BJ (cell line): ENCODE measurements at regions not wholly inside any gene's neighbourhood (a gene's known extent, or its start where the extent isn't known, plus 50 kb on each side); places are given as distances from the start of the nearest gene placed in this dataset.

Experiments
- CTCF ChIA-PET: fragments of 350-600 bp; formaldehyde crosslinking; extraction: SDS; loops from one replicate; lab custom pipeline; 2021; ENCODE audit warnings: antibody characterized with exemption, inconsistent platforms; lab: Yijun Ruan, JAX
- POLR2A ChIA-PET: fragments of 300-600 bp; sonication (Branson Sonifier 250); formaldehyde crosslinking; extraction: SDS; loops from one replicate; lab custom pipeline; 2021; ENCODE audit warnings: antibody characterized with exemption; lab: Charles Lee
- DNase-seq: peaks from one replicate; pipeline ENCODE4 v3.0.0-alpha.2; 2011; ENCODE audit warnings: low read depth
- H3K27me3 ChIP-seq: 2 replicates; pipeline ENCODE4 v1.6.0; 2011; ENCODE audit warnings: low read length; ENCODE audit not compliant: control insufficient read depth, insufficient read depth
- H3K36me3 ChIP-seq: 2 replicates; pipeline ENCODE4 v1.5.1; 2011; ENCODE audit warnings: low read length; ENCODE audit not compliant: control insufficient read depth, insufficient read depth
- H3K4me3 ChIP-seq: 2 replicates; pipeline ENCODE4 v1.5.1; 2011; ENCODE audit warnings: low read depth, mild to moderate bottlenecking, control low read depth, low read length
- TF ChIP-seq, protein P1 (sequence below): IDR thresholded peaks from 2 replicates; pipeline ENCODE4 v1.5.1; 2011; ENCODE audit warnings: low read depth, mild to moderate bottlenecking, control low read depth, inconsistent platforms, low read length, moderate library complexity; ENCODE audit not compliant: insufficient read depth

DNA sequence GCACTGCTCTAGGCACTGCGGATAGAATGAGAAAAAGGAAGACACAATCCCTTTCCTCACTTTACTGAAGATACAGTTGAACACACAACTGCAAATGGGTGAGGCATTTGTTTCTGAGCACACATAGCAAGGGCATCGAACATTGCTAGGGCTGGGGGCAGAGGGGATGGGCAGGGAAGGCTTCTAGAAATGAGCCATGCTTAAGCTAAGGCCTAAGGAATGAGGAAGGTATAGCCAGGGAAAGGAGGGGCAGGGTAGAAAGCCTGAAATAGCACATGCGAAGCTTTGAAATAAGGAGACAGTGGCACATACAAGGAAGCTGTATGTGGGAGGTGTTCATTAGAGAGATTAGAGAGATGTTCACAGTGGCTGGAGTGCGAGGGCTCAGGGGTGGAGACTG lies 92.7 kb downstream of the KIF4B start:
- DNase-seq: no peak
- TF ChIP-seq, protein P1, sequence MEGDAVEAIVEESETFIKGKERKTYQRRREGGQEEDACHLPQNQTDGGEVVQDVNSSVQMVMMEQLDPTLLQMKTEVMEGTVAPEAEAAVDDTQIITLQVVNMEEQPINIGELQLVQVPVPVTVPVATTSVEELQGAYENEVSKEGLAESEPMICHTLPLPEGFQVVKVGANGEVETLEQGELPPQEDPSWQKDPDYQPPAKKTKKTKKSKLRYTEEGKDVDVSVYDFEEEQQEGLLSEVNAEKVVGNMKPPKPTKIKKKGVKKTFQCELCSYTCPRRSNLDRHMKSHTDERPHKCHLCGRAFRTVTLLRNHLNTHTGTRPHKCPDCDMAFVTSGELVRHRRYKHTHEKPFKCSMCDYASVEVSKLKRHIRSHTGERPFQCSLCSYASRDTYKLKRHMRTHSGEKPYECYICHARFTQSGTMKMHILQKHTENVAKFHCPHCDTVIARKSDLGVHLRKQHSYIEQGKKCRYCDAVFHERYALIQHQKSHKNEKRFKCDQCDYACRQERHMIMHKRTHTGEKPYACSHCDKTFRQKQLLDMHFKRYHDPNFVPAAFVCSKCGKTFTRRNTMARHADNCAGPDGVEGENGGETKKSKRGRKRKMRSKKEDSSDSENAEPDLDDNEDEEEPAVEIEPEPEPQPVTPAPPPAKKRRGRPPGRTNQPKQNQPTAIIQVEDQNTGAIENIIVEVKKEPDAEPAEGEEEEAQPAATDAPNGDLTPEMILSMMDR: no peak
- POLR2A ChIA-PET: no interaction called here
- no peaks in the 10 kb centered on the region for H3K36me3 ChIP-seq
- no peak overlapping the region for H3K4me3 ChIP-seq
- no peaks in the 10 kb centered on the region; the same call in 1 of the 2 replicates for H3K27me3 ChIP-seq
- CTCF ChIA-PET: no interaction called here

DNA sequence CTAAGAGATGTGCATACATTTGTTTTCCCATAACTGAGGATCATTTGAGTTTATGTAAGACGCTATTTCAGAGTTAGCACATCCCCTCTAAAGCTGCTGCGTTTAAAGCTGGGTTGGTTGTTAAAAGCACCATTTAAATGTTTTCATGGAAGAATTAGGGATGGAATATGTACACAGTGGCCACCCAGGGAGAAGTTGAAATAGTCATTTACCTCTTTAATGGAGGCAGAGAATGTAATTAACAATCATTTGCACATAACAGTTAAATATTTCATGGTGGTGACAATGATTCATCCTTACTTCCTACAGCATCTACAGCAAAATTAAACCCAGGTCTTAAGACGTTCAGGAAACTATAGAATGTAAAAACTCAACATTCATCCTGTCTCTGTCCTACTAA lies 100.3 kb downstream of the KIF4B start:
- CTCF ChIA-PET: interaction anchor here (1.0 kb wide), 1 partner anchor 168 kb away, joined by 3 read pairs; no protein-coding TSS in a partner anchor
- DNase-seq: no peak

DNA sequence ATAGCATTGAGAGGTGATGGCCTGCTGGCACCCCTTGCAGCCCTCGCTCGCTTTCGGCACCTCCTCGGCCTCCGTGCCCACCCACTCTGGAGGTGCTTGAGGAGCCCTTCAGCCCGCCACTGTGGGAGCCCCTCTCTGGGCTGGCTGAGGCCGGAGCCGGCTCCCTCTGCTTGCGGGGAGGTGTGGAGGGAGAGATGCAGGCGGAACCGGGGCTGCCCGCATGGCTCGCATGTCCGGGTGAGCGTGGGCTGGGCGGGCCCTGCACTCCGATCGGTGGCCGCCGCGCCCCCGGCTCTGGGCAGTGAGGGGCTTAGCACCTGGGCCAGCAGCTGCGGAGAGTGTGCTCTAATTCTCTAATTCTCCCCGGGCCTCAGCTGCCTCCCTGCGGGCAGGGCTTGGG lies 101.1 kb downstream of the KIF4B start:
- no peaks in the 10 kb centered on the region for H3K27me3 ChIP-seq
- no peak for DNase-seq
- CTCF ChIA-PET: no interaction called here
- POLR2A ChIA-PET: no interaction called here
- H3K36me3 ChIP-seq: no peaks in the 10 kb centered on the region
- H3K4me3 ChIP-seq: no peak overlapping the region
- TF ChIP-seq, protein P1: no peak

More for the DNA sequence above, 100.3 kb downstream of the KIF4B start:
- TF ChIP-seq, protein P1: no peak
- Histone ChIP-seq H3K4me3 (no peak overlapping the region), H3K27me3 (no peaks in the 10 kb centered on the region), H3K36me3 (no peaks in the 10 kb centered on the region)
- POLR2A ChIA-PET: no interaction called here

DNA sequence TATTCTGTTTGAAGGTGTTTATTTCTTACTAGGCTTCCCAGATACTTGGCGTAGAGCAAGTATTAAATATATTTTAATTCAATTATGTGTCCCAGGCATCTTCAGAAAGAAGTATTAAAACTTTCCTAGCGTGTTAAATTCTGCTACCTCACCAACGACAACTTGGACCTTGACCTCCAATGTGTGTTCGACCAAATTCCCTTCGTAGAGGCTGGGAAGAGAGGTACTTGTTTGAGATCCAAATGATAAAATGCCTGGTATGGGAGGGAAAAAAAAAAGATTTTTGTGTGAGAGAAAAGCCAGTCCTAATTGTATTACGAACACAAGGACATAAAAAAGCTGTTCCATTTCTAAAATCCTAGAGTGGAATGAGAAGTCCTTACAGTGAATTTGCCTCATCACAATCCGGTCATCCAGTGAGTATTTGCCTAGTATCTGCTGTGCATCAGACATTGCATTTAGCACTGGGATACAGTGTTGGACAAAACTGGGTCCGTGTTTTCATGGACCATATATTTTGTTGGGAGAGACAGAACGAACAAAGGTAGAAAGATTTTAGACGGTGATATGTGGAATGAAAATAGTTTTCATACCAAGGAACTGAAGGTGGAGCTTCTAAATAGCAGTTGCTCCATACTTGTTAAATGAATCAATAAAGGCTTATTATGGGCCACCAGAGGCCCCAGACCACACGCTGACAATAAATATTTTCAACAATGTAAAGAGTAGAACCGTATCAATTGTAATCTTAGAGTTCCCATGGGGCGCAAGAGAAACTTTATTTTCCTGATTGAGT lies 103.1 kb downstream of the KIF4B start:
- ChIA-PET CTCF (interaction anchor here (1.2 to 1.5 kb wide), 2 partner anchors 22 to 144 kb away, joined by 3 to 4 read pairs; no protein-coding TSS in a partner anchor), POLR2A (no interaction called here)
- DNase-seq: no peak
- TF ChIP-seq, protein P1: no peak
- Histone ChIP-seq H3K4me3 (no peak overlapping the region), H3K36me3 (no peaks in the 10 kb centered on the region), H3K27me3 (no peaks in the 10 kb centered on the region)

DNA sequence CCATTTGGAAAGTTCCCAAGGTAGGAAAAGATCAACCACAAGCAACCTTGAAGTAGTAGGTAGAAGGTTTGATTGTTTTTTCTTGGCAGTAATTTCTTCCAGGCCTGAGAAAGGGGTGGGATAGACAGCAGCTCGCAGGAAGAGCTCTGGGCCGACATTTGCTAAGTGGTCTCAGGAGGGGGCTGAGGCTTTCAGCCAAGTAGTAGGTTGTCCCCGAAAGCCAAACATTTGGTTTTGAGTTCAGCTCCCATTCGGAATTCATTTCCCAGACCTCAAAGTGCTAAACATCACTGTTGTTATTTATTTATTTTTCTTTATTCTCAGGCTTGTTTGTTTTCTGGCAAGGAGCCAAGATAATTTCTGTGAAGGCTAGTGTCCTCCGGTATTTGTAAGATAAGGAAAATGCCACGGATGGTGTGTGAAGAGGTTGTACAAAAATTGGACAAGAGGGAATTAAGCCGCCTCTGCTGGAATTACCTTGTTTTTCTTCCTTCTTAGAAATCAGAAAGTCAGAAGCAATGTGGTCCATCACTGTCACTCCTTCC lies 112.1 kb downstream of the KIF4B start:
- TF ChIP-seq, protein P1: no peak
- ChIA-PET CTCF (interaction anchor here (1.0 kb wide), 1 partner anchor 14 kb away, joined by 3 read pairs; no protein-coding TSS in a partner anchor), POLR2A (no interaction called here)
- no peaks in the 10 kb centered on the region for H3K36me3 ChIP-seq
- H3K4me3 ChIP-seq: no peak overlapping the region
- DNase-seq: no peak
- no peaks in the 10 kb centered on the region for H3K27me3 ChIP-seq
